Mesenchymal stem cell (in vitro differentiated cells and primary cell): ENCODE measurements at regions not wholly inside any gene's neighbourhood (a gene's known extent, or its start where the extent isn't known, plus 50 kb on each side); places are given as distances from the start of the nearest gene placed in this dataset.

Experiments used
- DNase-seq: peaks from one replicate; pipeline ENCODE4 v3.0.0-alpha.2; 2013
- H2AFZ ChIP-seq: one replicate; pipeline ENCODE4 v1.6.1; 2013; ENCODE audit warnings: low read depth, mild to moderate bottlenecking, control low read depth, inconsistent platforms, low read length, moderate library complexity
- H2AK5ac ChIP-seq: 2 replicates; pipeline ENCODE4 v1.6.1; 2013; ENCODE audit warnings: low read length, moderate library complexity, mild to moderate bottlenecking, inconsistent platforms; ENCODE audit not compliant: severe bottlenecking
- H2BK120ac ChIP-seq: one replicate; pipeline ENCODE4 v1.6.1; 2013; ENCODE audit warnings: low read depth, mild to moderate bottlenecking, inconsistent platforms, low read length, moderate library complexity
- H2BK12ac ChIP-seq, 2 experiments: one replicate each; pipeline ENCODE4 v1.6.1; 2013; ENCODE audit warnings: inconsistent platforms in 2 of 2, low read length in 2 of 2, mild to moderate bottlenecking in 2 of 2, moderate library complexity in 2 of 2, control low read depth in 1 of 2
- H2BK15ac ChIP-seq: one replicate; pipeline ENCODE4 v1.6.1; 2013; ENCODE audit warnings: mild to moderate bottlenecking, low read depth, inconsistent platforms; ENCODE audit not compliant: poor library complexity, severe bottlenecking
- H2BK5ac ChIP-seq: 2 replicates; pipeline ENCODE4 v1.6.1; 2013; ENCODE audit warnings: low read depth, mild to moderate bottlenecking, low read length, control low read depth, inconsistent platforms; ENCODE audit not compliant: poor library complexity, severe bottlenecking
- H3K14ac ChIP-seq, 2 experiments: one replicate each; pipeline ENCODE4 v1.6.1; 2013; ENCODE audit warnings: inconsistent platforms in 2 of 2, low read length in 2 of 2, control low read depth in 1 of 2, mild to moderate bottlenecking in 1 of 2, moderate library complexity in 1 of 2
- H3K18ac ChIP-seq, 2 experiments: one replicate each; pipeline ENCODE4 v1.6.1; 2013; ENCODE audit warnings: inconsistent platforms in 2 of 2, low read length in 2 of 2, control low read depth in 1 of 2, low read depth in 1 of 2, mild to moderate bottlenecking in 1 of 2
- H3K23ac ChIP-seq, 2 experiments: one replicate each; pipeline ENCODE4 v1.6.1; 2013; ENCODE audit warnings: inconsistent platforms in 2 of 2, low read length in 2 of 2, mild to moderate bottlenecking in 2 of 2, moderate library complexity in 2 of 2, control low read depth in 1 of 2
- H3K27ac ChIP-seq: 2 replicates; pipeline ENCODE4 v1.5.1; 2013; ENCODE audit warnings: mild to moderate bottlenecking, moderate library complexity, low read length, control low read depth, inconsistent platforms; ENCODE audit not compliant: poor library complexity, severe bottlenecking
- H3K27me3 ChIP-seq, 2 experiments: 2 replicates each; pipeline versions ENCODE4 v1.6.1 to v1.7.0; 2013; ENCODE audit warnings: low read length in 2 of 2, mild to moderate bottlenecking in 2 of 2, moderate library complexity in 2 of 2, control low read depth in 1 of 2, inconsistent platforms in 1 of 2; ENCODE audit not compliant: control insufficient read depth in 1 of 2, insufficient read depth in 1 of 2
- H3K36me3 ChIP-seq, 2 experiments: 2 replicates each; pipeline versions ENCODE4 v1.6.1 to v1.7.0; 2013; ENCODE audit warnings: low read length in 2 of 2, control low read depth in 1 of 2, inconsistent platforms in 1 of 2, low read depth in 1 of 2, mild to moderate bottlenecking in 1 of 2; ENCODE audit not compliant: insufficient read depth in 2 of 2, control insufficient read depth in 1 of 2
- H3K4ac ChIP-seq, 2 experiments: one replicate each; pipeline ENCODE4 v1.6.1; 2013; ENCODE audit warnings: inconsistent platforms in 2 of 2, low read length in 2 of 2, mild to moderate bottlenecking in 2 of 2, moderate library complexity in 2 of 2, control low read depth in 1 of 2, low read depth in 1 of 2
- H3K4me1 ChIP-seq: 2 replicates; pipeline ENCODE4 v1.6.1; 2013; ENCODE audit warnings: low read depth, low read length, control low read depth; ENCODE audit not compliant: control insufficient read depth, insufficient read depth
- H3K4me2 ChIP-seq: 2 replicates; pipeline ENCODE4 v1.6.1; 2013; ENCODE audit warnings: low read length, mild to moderate bottlenecking, inconsistent platforms; ENCODE audit not compliant: poor library complexity, severe bottlenecking
- H3K4me3 ChIP-seq, 2 experiments: 2 replicates each; pipeline versions ENCODE4 v1.5.1 to v1.7.0; 2013; ENCODE audit warnings: low read length in 2 of 2, mild to moderate bottlenecking in 2 of 2, control low read depth in 1 of 2, low read depth in 1 of 2; ENCODE audit not compliant: insufficient read depth in 1 of 2
- H3K79me1 ChIP-seq: replicated peaks from 2 replicates; pipeline ENCODE4 v1.6.1; 2013; ENCODE audit warnings: mild to moderate bottlenecking, control low read depth, low read length, inconsistent platforms; ENCODE audit not compliant: poor library complexity, severe bottlenecking
- H3K9ac ChIP-seq: 2 replicates; pipeline ENCODE4 v1.7.0; 2013; ENCODE audit warnings: mild to moderate bottlenecking, low read length, moderate library complexity
- H3K9me3 ChIP-seq: 2 replicates; pipeline ENCODE4 v1.7.0; 2013; ENCODE audit warnings: mild to moderate bottlenecking, low read length; ENCODE audit not compliant: control insufficient read depth
- H4K8ac ChIP-seq: one replicate; pipeline ENCODE4 v1.6.1; 2013; ENCODE audit warnings: inconsistent platforms, mild to moderate bottlenecking, low read length, moderate library complexity
- H4K91ac ChIP-seq: one replicate; pipeline ENCODE4 v1.6.1; 2013; ENCODE audit warnings: mild to moderate bottlenecking, low read length, inconsistent platforms
- whole genome bisulfite sequencing: methylation state at CpG from one replicate; pipeline ENCODE4 v1.1.7; 2013; ENCODE audit warnings: mixed read lengths; 5-methylcytosine and 5-hydroxymethylcytosine counted together

GRCh38 chr1:239303289-239303688, 83.1 kb upstream of the CHRM3 start:
- WGBS, result 96% methylated on average over 6 of the region's 9 CpGs
- H3K23ac ChIP-seq, result no peak overlapping the region

GRCh38 chr1:239302696-239303095, 83.7 kb upstream of the CHRM3 start:
- H2AFZ ChIP-seq, result no peak overlapping the region
- no peak overlapping the region for H3K4me3 ChIP-seq
- no peak overlapping the region for H3K18ac ChIP-seq
- H3K27ac ChIP-seq, result no peak overlapping the region
- H2AK5ac ChIP-seq, result no peak overlapping the region
- WGBS, result 84% methylated on average over 2 of the region's 3 CpGs
- H3K4me1 ChIP-seq, result no peaks in the 10 kb centered on the region
- H2BK12ac ChIP-seq, result no peak overlapping the region
- no peak overlapping the region for H3K9ac ChIP-seq
- no peak for DNase-seq
- no peak overlapping the region for H4K91ac ChIP-seq
- H3K36me3 ChIP-seq, result no peaks in the 10 kb centered on the region
- H2BK120ac ChIP-seq, result no peak overlapping the region
- no peak overlapping the region for H3K4ac ChIP-seq
- no peak overlapping the region for H4K8ac ChIP-seq
- H3K14ac ChIP-seq, result no peak overlapping the region
- no peaks in the 10 kb centered on the region for H3K9me3 ChIP-seq
- H2BK5ac ChIP-seq, result no peak overlapping the region
- H3K79me1 ChIP-seq, result no peaks in the 10 kb centered on the region
- H3K23ac ChIP-seq, result no peak overlapping the region
- H3K4me2 ChIP-seq, result no peak overlapping the region
- no peak overlapping the region for H2BK15ac ChIP-seq
- no peaks in the 10 kb centered on the region for H3K27me3 ChIP-seq

More at GRCh38 chr1:239303289-239303688, 83.1 kb upstream of the CHRM3 start:
- DNase-seq, result no peak
- Histone ChIP-seq H3K4ac (no peak overlapping the region), H3K4me1 (no peaks in the 10 kb centered on the region), H3K4me3 (no peak overlapping the region), H4K91ac (no peak overlapping the region), H3K79me1 (no peaks in the 10 kb centered on the region), H3K27me3 (no peaks in the 10 kb centered on the region), H3K9ac (no peak overlapping the region), H2BK12ac (no peak overlapping the region), H2BK15ac (no peak overlapping the region), H2AFZ (no peak overlapping the region), H3K4me2 (no peak overlapping the region), H2BK5ac (no peak overlapping the region), H3K9me3 (no peaks in the 10 kb centered on the region), H3K27ac (no peak overlapping the region), H3K36me3 (no peaks in the 10 kb centered on the region), H4K8ac (no peak overlapping the region), H2AK5ac (no peak overlapping the region), H3K18ac (no peak overlapping the region), H3K14ac (no peak overlapping the region), H2BK120ac (no peak overlapping the region)

- H2BK120ac ChIP-seq, result no peak overlapping the region
- H3K14ac ChIP-seq, result no peak overlapping the region
- 90% methylated on average over 3 of the region's 3 CpGs for WGBS
- H3K4me2 ChIP-seq, result no peak overlapping the region
- no peak overlapping the region for H4K91ac ChIP-seq
- H2AK5ac ChIP-seq, result no peak overlapping the region
- H4K8ac ChIP-seq, result no peak overlapping the region
- no peak overlapping the region for H2BK5ac ChIP-seq
- H3K27ac ChIP-seq, result no peak overlapping the region
- H3K18ac ChIP-seq, result no peak overlapping the region
- H3K27me3 ChIP-seq, result no peaks in the 10 kb centered on the region
- H3K23ac ChIP-seq, result no peak overlapping the region
- no peak for DNase-seq
- no peak overlapping the region for H2BK12ac ChIP-seq
- no peak overlapping the region for H3K9ac ChIP-seq
- H3K4me1 ChIP-seq, result no peaks in the 10 kb centered on the region
- no peak overlapping the region for H2BK15ac ChIP-seq
- H3K79me1 ChIP-seq, result no peaks in the 10 kb centered on the region
- H3K4me3 ChIP-seq, result no peak overlapping the region
- no peak overlapping the region for H3K4ac ChIP-seq
- no peaks in the 10 kb centered on the region for H3K36me3 ChIP-seq
- no peak overlapping the region for H2AFZ ChIP-seq
- H3K9me3 ChIP-seq, result no peaks in the 10 kb centered on the region
Observed at GRCh38 chr1:239301251-239301650, 85.1 kb upstream of the CHRM3 start.

GRCh38 chr1:239297910-239298309, 88.5 kb upstream of the CHRM3 start:
- no peaks in the 10 kb centered on the region for H3K9me3 ChIP-seq
- H3K4me1 ChIP-seq, result no peaks in the 10 kb centered on the region
- H3K18ac ChIP-seq, result no peak overlapping the region
- H4K8ac ChIP-seq, result no peak overlapping the region
- no peak overlapping the region for H4K91ac ChIP-seq
- no peak overlapping the region for H3K14ac ChIP-seq
- no peaks in the 10 kb centered on the region for H3K27me3 ChIP-seq
- H2BK15ac ChIP-seq, result no peak overlapping the region
- no peak overlapping the region for H2BK120ac ChIP-seq
- no peak overlapping the region for H3K4me3 ChIP-seq
- no peak overlapping the region for H2BK5ac ChIP-seq
- H3K4ac ChIP-seq, result no peak overlapping the region
- 69% methylated on average over 3 of the region's 7 CpGs for WGBS
- no peak overlapping the region for H2AFZ ChIP-seq
- H2AK5ac ChIP-seq, result no peak overlapping the region
- no peak overlapping the region for H3K23ac ChIP-seq
- H3K4me2 ChIP-seq, result no peak overlapping the region
- no peak for DNase-seq
- H3K9ac ChIP-seq, result no peak overlapping the region
- no peaks in the 10 kb centered on the region for H3K36me3 ChIP-seq
- H2BK12ac ChIP-seq, result no peak overlapping the region
- no peak overlapping the region for H3K27ac ChIP-seq
- H3K79me1 ChIP-seq, result no peaks in the 10 kb centered on the region
